DND-41 (cell line): ENCODE measurements at regions not wholly inside any gene's neighbourhood (a gene's known extent, or its start where the extent isn't known, plus 50 kb on each side); places are given as distances from the start of the nearest gene placed in this dataset.

ENCODE experiments used
- EZH2 ChIP-seq: IDR thresholded peaks from 3 replicates; pipeline ENCODE4 v1.6.1; 2012; ENCODE audit warnings: borderline replicate concordance, low read depth, mild to moderate bottlenecking, moderate library complexity, low read length, inconsistent platforms; ENCODE audit not compliant: severe bottlenecking
- TF ChIP-seq, protein P1 (sequence below): IDR thresholded peaks from 2 replicates; pipeline ENCODE4 v1.5.1; 2012; ENCODE audit warnings: borderline replicate concordance, low read length, moderate library complexity, mild to moderate bottlenecking; ENCODE audit not compliant: poor library complexity, severe bottlenecking; ENCODE audit errors: extremely low read depth

DNA sequence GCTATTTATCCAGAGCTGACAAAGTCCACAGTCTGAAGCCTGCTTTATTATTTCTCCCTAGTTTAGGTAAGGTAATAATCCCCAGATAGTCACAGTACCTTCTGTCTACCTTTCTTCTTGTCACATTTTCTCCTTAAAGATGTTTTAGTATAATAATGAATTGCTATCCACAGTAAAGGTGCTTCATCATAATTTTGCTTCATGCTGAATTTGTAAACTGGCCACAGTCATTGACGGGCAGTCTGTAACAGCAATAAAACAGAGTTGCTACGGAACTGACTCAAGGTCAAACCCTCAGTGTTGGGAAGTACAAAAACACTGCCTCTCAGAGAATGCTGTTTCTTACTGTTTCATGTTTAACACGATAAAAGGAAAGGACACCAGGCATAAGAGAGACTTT, 195.7 kb downstream of the ZNF608 start:
- TF ChIP-seq, protein P1, sequence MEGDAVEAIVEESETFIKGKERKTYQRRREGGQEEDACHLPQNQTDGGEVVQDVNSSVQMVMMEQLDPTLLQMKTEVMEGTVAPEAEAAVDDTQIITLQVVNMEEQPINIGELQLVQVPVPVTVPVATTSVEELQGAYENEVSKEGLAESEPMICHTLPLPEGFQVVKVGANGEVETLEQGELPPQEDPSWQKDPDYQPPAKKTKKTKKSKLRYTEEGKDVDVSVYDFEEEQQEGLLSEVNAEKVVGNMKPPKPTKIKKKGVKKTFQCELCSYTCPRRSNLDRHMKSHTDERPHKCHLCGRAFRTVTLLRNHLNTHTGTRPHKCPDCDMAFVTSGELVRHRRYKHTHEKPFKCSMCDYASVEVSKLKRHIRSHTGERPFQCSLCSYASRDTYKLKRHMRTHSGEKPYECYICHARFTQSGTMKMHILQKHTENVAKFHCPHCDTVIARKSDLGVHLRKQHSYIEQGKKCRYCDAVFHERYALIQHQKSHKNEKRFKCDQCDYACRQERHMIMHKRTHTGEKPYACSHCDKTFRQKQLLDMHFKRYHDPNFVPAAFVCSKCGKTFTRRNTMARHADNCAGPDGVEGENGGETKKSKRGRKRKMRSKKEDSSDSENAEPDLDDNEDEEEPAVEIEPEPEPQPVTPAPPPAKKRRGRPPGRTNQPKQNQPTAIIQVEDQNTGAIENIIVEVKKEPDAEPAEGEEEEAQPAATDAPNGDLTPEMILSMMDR = no peak
- TF ChIP-seq EZH2 = no peak
